B cell (primary cell): ENCODE measurements at regions not wholly inside any gene's neighbourhood (a gene's known extent, or its start where the extent isn't known, plus 50 kb on each side); places are given as distances from the start of the nearest gene placed in this dataset.

Experiments
- ATAC-seq: fragments of 200-7000 bp; cut with Tn5 transposase; one replicate; pipeline ENCODE4 v1.10.0; 2021; ENCODE audit warnings: low read depth, mild to moderate bottlenecking, moderate number of reproducible peaks, moderate library complexity
- CTCF ChIA-PET: fragments of 350-600 bp; sonication (Branson Sonifier 250); formaldehyde crosslinking; loops from one replicate; lab custom pipeline; 2021; ENCODE audit warnings: antibody characterized with exemption, inconsistent platforms; lab: Charles Lee
- POLR2A ChIA-PET: fragments of 350-600 bp; sonication (Branson Sonifier 250); formaldehyde crosslinking; loops from one replicate; lab custom pipeline; 2021; ENCODE audit warnings: antibody characterized with exemption; lab: Charles Lee
- DNase-seq: peaks from one replicate; pipeline ENCODE4 v3.0.0; 2013
- H2AFZ ChIP-seq: 2 replicates; pipeline ENCODE4 v1.6.1; 2012; ENCODE audit warnings: mild to moderate bottlenecking, low read depth, low read length; ENCODE audit not compliant: insufficient read depth, poor library complexity, severe bottlenecking
- H3K27ac ChIP-seq, 2 donors: 1 replicate in 1 of 2; 2 replicates in 1 of 2; pipeline ENCODE4 v1.5.1; 2012 to 2013; ENCODE audit warnings: low read length in 2 of 2, mild to moderate bottlenecking in 2 of 2, moderate library complexity in 1 of 2
- H3K27me3 ChIP-seq, 4 experiments: fragments of 200-600 bp in 1 of 4; sonication (generic) in 1 of 4; replicated peaks in 1 of 4; 1 replicate in 2 of 4; 2 replicates in 2 of 4; pipeline versions ENCODE4 v1.6.1 to v1.7.0; 2013 to 2016; ENCODE audit warnings: low read length in 3 of 4, mild to moderate bottlenecking in 2 of 4, mixed read lengths in 1 of 4, moderate library complexity in 1 of 4; ENCODE audit not compliant: insufficient read depth in 4 of 4, control insufficient read depth in 3 of 4; ENCODE audit errors: control extremely low read depth in 1 of 4
- H3K36me3 ChIP-seq, 2 experiments: replicated peaks in 1 of 2; 1 replicate in 1 of 2; 2 replicates in 1 of 2; pipeline versions ENCODE4 v1.6.1 to v1.7.1; 2013; ENCODE audit warnings: low read length in 1 of 2; ENCODE audit not compliant: insufficient read depth in 2 of 2, control insufficient read depth in 1 of 2; ENCODE audit errors: control extremely low read depth in 1 of 2, extremely low read depth in 1 of 2
- H3K4me1 ChIP-seq, 2 donors: fragments of 200-600 bp in 1 of 2; sonication (generic) in 1 of 2; 1 replicate in 1 of 2; 2 replicates in 1 of 2; pipeline versions ENCODE4 v1.5.1 to v1.6.1; 2013 to 2017; ENCODE audit warnings: low read length in 2 of 2; ENCODE audit not compliant: control insufficient read depth in 2 of 2, insufficient read depth in 2 of 2
- H3K4me2 ChIP-seq: replicated peaks from 2 replicates; pipeline ENCODE3; 2012; ENCODE audit warnings: mild to moderate bottlenecking, low read depth, low read length; ENCODE audit not compliant: poor library complexity, severe bottlenecking
- H3K4me3 ChIP-seq, 5 experiments: fragments of 200-600 bp in 1 of 5; sonication (generic) in 1 of 5; 1 replicate in 3 of 5; 2 replicates in 2 of 5; pipeline versions ENCODE4 v1.5.1 to v1.7.0; 2011 to 2016; ENCODE audit warnings: low read length in 4 of 5, mild to moderate bottlenecking in 4 of 5, low read depth in 2 of 5, control low read depth in 1 of 5, moderate library complexity in 1 of 5; ENCODE audit not compliant: insufficient read depth in 1 of 5; ENCODE audit errors: control extremely low read depth in 1 of 5, extremely low read depth in 1 of 5
- H3K79me2 ChIP-seq: fragments of 200-600 bp; sonication (generic); one replicate; pipeline ENCODE4 v1.6.0; 2016; ENCODE audit warnings: low read length; ENCODE audit not compliant: control insufficient read depth, insufficient read depth
- H3K9ac ChIP-seq: fragments of 200-600 bp; sonication (generic); 2 replicates; pipeline ENCODE4 v1.6.1; 2017; ENCODE audit warnings: mild to moderate bottlenecking, low read length, moderate library complexity
- H3K9me3 ChIP-seq, 3 donors: one replicate each; pipeline versions ENCODE4 v1.6.1 to v1.7.1; 2013; ENCODE audit warnings: low read length in 2 of 3; ENCODE audit not compliant: control insufficient read depth in 2 of 3, insufficient read depth in 1 of 3; ENCODE audit errors: control extremely low read depth in 1 of 3
- H4K20me1 ChIP-seq: 2 replicates; pipeline ENCODE4 v1.6.0; 2012; ENCODE audit warnings: mild to moderate bottlenecking, low read length; ENCODE audit not compliant: insufficient read depth, control insufficient read depth, poor library complexity, severe bottlenecking
- H3K27ac Mint-ChIP-seq: one replicate; pipeline ENCODE4 v1.8.0; 2021; ENCODE audit warnings: mixed read lengths
- H3K27me3 Mint-ChIP-seq: one replicate; pipeline ENCODE4 v1.8.0; 2021; ENCODE audit warnings: mixed read lengths
- H3K4me1 Mint-ChIP-seq: one replicate; pipeline ENCODE4 v1.8.0; 2021; ENCODE audit warnings: mixed read lengths
- H3K4me3 Mint-ChIP-seq: one replicate; pipeline ENCODE4 v1.8.0; 2021; ENCODE audit warnings: mixed read lengths
- H3K9me3 Mint-ChIP-seq: one replicate; pipeline ENCODE4 v1.8.0; 2022; ENCODE audit warnings: mixed read lengths; ENCODE audit not compliant: insufficient read depth
- CTCF ChIP-seq: fragments of 200-600 bp; IDR thresholded peaks from one replicate; pipeline ENCODE4 v1.8.0; 2022; ENCODE audit warnings: antibody characterized with exemption, mild to moderate bottlenecking
- EZH2 ChIP-seq: IDR thresholded peaks from 2 replicates; pipeline ENCODE4 v1.6.1; 2012; ENCODE audit warnings: borderline replicate concordance, low read depth, mild to moderate bottlenecking, moderate library complexity, low read length; ENCODE audit not compliant: insufficient read depth, poor library complexity, severe bottlenecking
- WGBS: methylation state at CpG from one replicate; pipeline ENCODE4 v1.1.5; 2013; ENCODE audit warnings: missing lambda C conversion rate; ENCODE audit not compliant: insufficient coverage; 5-methylcytosine and 5-hydroxymethylcytosine counted together
- intact Hi-C: fragments of 100-400 bp; cut with micrococcal nuclease; formaldehyde crosslinking; loops from one replicate; pipeline ENCODE4 v1.10.0; 2022

DNA sequence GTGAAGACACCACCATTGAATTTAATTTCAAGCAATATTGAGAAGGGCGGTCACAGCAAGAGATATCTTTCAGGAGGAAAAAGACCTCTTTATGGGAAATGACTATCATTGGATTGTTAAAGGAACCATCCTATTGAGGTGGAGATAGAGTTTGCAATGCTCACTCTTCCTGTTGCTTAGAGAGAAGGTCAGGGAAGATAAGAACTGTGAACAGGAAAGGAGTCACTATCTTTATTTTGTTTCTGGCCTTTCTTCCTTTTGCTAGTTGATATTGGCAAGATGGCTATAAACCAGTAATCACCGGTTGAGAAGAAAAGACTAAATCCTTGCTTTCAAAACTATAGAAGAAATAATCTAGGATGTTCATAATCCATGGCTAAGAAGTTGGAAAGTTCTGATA, 112.1 kb upstream of the TMEM108 start:
- POLR2A ChIA-PET: no interaction called here
- H3K9me3 ChIP-seq: no peaks in the 10 kb centered on the region
- Mint-ChIP-seq H3K4me3 (no peak overlapping the region), H3K27ac (no peak overlapping the region), H3K27me3 (peaks cover 4% of the 10 kb centered on the region), H3K9me3 (no peaks in the 10 kb centered on the region), H3K4me1 (no peaks in the 10 kb centered on the region)
- no peak overlapping the region for H2AFZ ChIP-seq
- no peak for ATAC-seq
- no peak overlapping the region for H3K9ac ChIP-seq
- no peak for TF ChIP-seq EZH2
- no peak for TF ChIP-seq CTCF
- H3K4me3 ChIP-seq: no peak overlapping the region
- no peak for DNase-seq
- H3K36me3 ChIP-seq: no peaks in the 10 kb centered on the region
- H4K20me1 ChIP-seq: no peaks in the 10 kb centered on the region
- H3K4me2 ChIP-seq: no peak overlapping the region
- no peaks in the 10 kb centered on the region for H3K4me1 ChIP-seq
- no peak overlapping the region for H3K27ac ChIP-seq
- CTCF ChIA-PET: no interaction called here
- intact Hi-C loops: no loop called here
- no CpG with 5 or more reads among the region's 2 CpGs for WGBS
- H3K79me2 ChIP-seq: no peaks in the 10 kb centered on the region
- H3K27me3 ChIP-seq: no peaks in the 10 kb centered on the region

DNA sequence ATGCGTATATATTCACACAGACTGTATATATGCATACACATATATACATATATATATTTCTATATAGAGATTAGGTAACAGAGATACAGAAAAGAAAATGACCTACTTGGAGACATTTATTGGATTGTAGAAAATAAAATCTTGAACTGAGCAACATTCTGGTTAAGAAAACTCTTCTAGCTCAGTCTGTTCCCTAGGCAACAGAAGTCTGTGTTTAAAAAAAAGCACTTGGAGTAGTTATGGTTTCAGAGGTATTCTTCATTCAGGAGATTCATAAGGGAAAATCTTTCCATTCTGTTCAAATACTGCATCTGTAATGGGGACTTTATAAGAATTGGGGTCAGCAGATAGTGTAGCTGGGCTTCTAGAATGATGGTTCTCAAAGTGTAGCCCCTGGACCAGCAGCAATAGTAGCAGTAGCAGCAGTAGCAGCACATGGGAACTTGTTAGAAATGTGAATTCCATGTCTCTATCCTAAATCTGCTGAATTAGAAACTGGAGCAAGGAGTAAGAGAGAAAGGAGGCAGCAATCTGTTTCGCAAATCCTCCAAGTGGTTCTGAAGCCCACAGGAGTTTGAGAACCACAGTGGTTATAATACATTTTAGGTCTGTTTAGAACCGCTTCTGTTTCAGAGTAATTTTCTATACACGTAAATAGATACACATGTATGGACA, 112.8 kb upstream of the TMEM108 start:
- Histone ChIP-seq H3K4me3 (no peak overlapping the region), H3K79me2 (no peaks in the 10 kb centered on the region), H3K27ac (no peak overlapping the region), H2AFZ (no peak overlapping the region), H3K36me3 (no peaks in the 10 kb centered on the region), H3K9me3 (no peaks in the 10 kb centered on the region), H4K20me1 (no peaks in the 10 kb centered on the region), H3K9ac (no peak overlapping the region), H3K27me3 (no peaks in the 10 kb centered on the region), H3K4me2 (no peak overlapping the region), H3K4me1 (no peaks in the 10 kb centered on the region)
- WGBS: no CpG with 5 or more reads among the region's 4 CpGs
- H3K9me3 Mint-ChIP-seq: no peaks in the 10 kb centered on the region
- POLR2A ChIA-PET: no interaction called here
- no peak overlapping the region for H3K27ac Mint-ChIP-seq
- DNase-seq (no peak), ATAC-seq (no peak)
- H3K4me1 Mint-ChIP-seq: no peaks in the 10 kb centered on the region
- no peak for TF ChIP-seq EZH2
- TF ChIP-seq CTCF: no peak
- no peak overlapping the region for H3K4me3 Mint-ChIP-seq
- peaks cover 4% of the 10 kb centered on the region for H3K27me3 Mint-ChIP-seq
- CTCF ChIA-PET: no interaction called here
- intact Hi-C loops: no loop called here
